Fibroblast of lung (primary cell): ENCODE measurements at regions not wholly inside any gene's neighbourhood (a gene's known extent, or its start where the extent isn't known, plus 50 kb on each side); places are given as distances from the start of the nearest gene placed in this dataset.

ENCODE experiments used
- CTCF ChIP-seq, 2 donors: IDR thresholded peaks in 1 of 2; conservative IDR thresholded peaks in 1 of 2; 1 replicate in 1 of 2; 2 replicates in 1 of 2; pipeline ENCODE4 v1.5.1; 2011 to 2012; ENCODE audit warnings: low read length in 2 of 2, control low read depth in 1 of 2, inconsistent platforms in 1 of 2, low read depth in 1 of 2, mild to moderate bottlenecking in 1 of 2
- EZH2 ChIP-seq: IDR thresholded peaks from 2 replicates; pipeline ENCODE4 v1.5.1; 2012; ENCODE audit warnings: low read length, control low read depth, mild to moderate bottlenecking; ENCODE audit errors: missing control alignments

GRCh38 chr5:63629951-63630630 lies 332.2 kb downstream of the HTR1A start:
- TF ChIP-seq CTCF (conservative IDR thresholded peaks at IDR 0.05 in 1 of 2, IDR thresholded peaks at IDR 0.05 in 1 of 2; ENCODE audit: low read depth in 1 of 2, low read length in 2 of 2) (no peak), EZH2 (no peak)
